ENCODE measurements at regions not wholly inside any gene's neighbourhood (a gene's known extent, or its start where the extent isn't known, plus 50 kb on each side); places are given as distances from the start of the nearest gene placed in this dataset.
"Not testable (repeated sequence)": the region's sequence is repeated elsewhere in the genome, so short reads cannot be mapped to it uniquely, and the experiment has no call there.

- no peak overlapping the region for H3K27ac Mint-ChIP-seq
- H3K9me3 Mint-ChIP-seq: peaks cover 29% of the 10 kb centered on the region
These were observed 388.8 kb upstream of the CHAC2 start for GRCh38 chr2:53378791-53379190.

DNA sequence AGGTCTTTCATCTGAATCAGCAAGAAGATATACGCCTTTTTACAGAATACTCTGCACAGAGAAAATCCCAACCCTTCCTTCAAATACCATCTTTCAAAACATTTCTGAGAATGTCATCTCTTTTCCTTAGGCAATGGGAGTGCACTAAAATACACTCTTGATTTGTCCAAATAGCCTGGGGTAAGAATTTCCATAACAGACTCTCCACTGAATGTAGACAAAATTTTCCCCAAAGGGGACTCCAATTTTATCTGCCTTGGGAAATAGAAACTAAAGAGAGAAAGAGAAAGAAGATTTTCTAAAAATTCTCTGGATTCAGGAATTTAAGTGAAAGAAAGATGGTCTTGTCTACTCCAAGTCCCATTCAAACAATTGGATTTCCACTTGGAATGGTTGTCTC is 394.5 kb upstream of the CHAC2 start:
- Mint-ChIP-seq H3K36me3 (ENCODE audit: low read depth) (no peaks in the 10 kb centered on the region), H3K27me3 (no peaks in the 10 kb centered on the region), H3K4me3 (no peak overlapping the region), H3K9me3 (peaks cover 25% of the 10 kb centered on the region), H3K27ac (no peak overlapping the region), H3K4me1 (ENCODE audit: low read depth) (no peaks in the 10 kb centered on the region)
- intact Hi-C loops (cut with micrococcal nuclease): no loop called here

More at GRCh38 chr2:53378791-53379190, 388.8 kb upstream of the CHAC2 start:
- Mint-ChIP-seq H3K4me1 (ENCODE audit: low read depth) (no peaks in the 10 kb centered on the region), H3K36me3 (ENCODE audit: low read depth) (no peaks in the 10 kb centered on the region), H3K27me3 (no peaks in the 10 kb centered on the region), H3K4me3 (no peak overlapping the region)
- intact Hi-C loops (cut with micrococcal nuclease): no loop called here

DNA sequence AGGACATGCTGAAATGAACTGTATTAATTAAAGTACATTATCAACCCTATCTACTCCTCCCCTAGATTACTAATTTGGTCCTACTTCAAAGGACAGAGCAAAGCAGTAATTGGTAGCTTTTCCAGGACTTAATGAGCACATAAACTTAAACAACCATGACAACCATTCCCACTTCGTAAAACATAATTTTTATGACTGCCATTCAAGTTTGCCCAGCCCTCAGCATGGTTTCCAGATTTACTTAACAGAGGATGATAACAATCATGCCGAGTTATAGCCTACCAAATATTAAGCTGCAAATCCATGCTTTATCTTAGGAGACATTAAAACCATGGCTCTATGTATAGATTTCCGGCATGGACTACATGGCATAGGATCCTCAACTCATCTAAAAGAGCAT is 401.1 kb upstream of the CHAC2 start:
- intact Hi-C loops (cut with micrococcal nuclease): no loop called here
- no peaks in the 10 kb centered on the region for H3K4me1 Mint-ChIP-seq (ENCODE audit: low read depth)
- no peak overlapping the region for H3K4me3 Mint-ChIP-seq
- no peak overlapping the region for H3K27ac Mint-ChIP-seq
- no peaks in the 10 kb centered on the region for H3K27me3 Mint-ChIP-seq
- peaks cover 26% of the 10 kb centered on the region for H3K9me3 Mint-ChIP-seq
- H3K36me3 Mint-ChIP-seq (ENCODE audit: low read depth): no peaks in the 10 kb centered on the region

- H3K36me3 Mint-ChIP-seq (ENCODE audit: low read depth): no peaks in the 10 kb centered on the region
- peaks cover 36% of the 10 kb centered on the region for H3K9me3 Mint-ChIP-seq
- H3K27ac Mint-ChIP-seq: no peak overlapping the region
- no peaks in the 10 kb centered on the region for H3K4me1 Mint-ChIP-seq (ENCODE audit: low read depth)
- H3K27me3 Mint-ChIP-seq: no peaks in the 10 kb centered on the region
- intact Hi-C loops (cut with micrococcal nuclease): no loop called here
- H3K4me3 Mint-ChIP-seq: no peak overlapping the region
These were observed 404.7 kb upstream of the CHAC2 start for GRCh38 chr2:53362934-53363333.

GRCh38 chr2:53356291-53356905 is 411.2 kb upstream of the CHAC2 start:
- intact Hi-C loops (cut with micrococcal nuclease): no loop called here
- H3K27me3 Mint-ChIP-seq: no peaks in the 10 kb centered on the region
- no peak overlapping the region for H3K4me3 Mint-ChIP-seq
- no peaks in the 10 kb centered on the region for H3K36me3 Mint-ChIP-seq (ENCODE audit: low read depth)
- H3K9me3 Mint-ChIP-seq: peaks cover 37% of the 10 kb centered on the region
- H3K27ac Mint-ChIP-seq: no peak overlapping the region
- H3K4me1 Mint-ChIP-seq (ENCODE audit: low read depth): no peaks in the 10 kb centered on the region

DNA sequence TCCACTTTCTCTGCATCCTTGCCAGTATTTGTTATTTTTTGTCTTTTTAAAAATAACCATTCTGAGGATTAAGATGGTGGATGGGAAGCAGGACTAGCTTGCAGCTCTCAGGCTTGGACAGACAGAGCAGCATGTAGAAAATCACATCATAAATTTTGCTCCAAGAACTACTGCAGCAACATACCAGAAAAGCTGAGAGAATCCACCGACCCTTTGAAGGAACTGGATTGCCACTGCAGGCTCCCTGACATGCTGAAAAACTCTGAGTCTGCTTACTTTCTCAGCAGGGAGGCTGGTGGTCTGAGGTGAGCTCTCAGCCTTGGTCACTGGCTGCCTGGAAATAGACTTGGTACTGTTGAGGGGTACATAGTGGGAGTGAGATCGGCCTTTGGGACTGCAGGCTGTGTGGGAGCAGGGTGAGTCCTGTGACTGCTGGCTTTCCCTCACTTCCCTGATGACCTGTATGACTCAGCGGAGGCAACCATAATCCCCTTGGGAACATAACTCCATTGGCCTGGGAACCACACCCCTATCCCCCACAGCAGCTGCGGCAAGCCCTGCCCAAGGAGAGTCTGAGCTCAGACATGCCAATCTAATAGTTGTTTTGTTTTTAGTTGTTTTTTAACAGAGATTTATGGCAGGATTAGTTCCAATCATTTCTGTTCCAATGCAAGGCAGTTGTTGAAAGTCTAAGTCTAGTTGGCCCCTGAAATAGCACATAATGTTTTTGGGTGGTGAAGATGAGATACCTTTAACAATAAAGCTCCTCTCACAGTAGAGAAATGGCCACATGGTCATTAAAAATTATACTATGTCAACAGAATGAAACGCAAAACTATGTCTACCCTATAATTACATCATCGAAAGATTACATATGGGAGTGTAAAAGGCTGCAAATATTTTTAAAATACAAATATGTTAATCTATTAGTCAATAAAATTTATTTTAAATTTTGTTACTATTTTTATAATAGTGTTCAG is 414.2 kb upstream of the CHAC2 start:
- no peaks in the 10 kb centered on the region for H3K36me3 Mint-ChIP-seq (ENCODE audit: low read depth)
- no peaks in the 10 kb centered on the region for H3K27me3 Mint-ChIP-seq
- no peak overlapping the region for H3K4me3 Mint-ChIP-seq
- no peaks in the 10 kb centered on the region for H3K4me1 Mint-ChIP-seq (ENCODE audit: low read depth)
- no peak overlapping the region for H3K27ac Mint-ChIP-seq
- H3K9me3 Mint-ChIP-seq: peaks cover 29% of the 10 kb centered on the region
- intact Hi-C loops (cut with micrococcal nuclease): no loop called here

DNA sequence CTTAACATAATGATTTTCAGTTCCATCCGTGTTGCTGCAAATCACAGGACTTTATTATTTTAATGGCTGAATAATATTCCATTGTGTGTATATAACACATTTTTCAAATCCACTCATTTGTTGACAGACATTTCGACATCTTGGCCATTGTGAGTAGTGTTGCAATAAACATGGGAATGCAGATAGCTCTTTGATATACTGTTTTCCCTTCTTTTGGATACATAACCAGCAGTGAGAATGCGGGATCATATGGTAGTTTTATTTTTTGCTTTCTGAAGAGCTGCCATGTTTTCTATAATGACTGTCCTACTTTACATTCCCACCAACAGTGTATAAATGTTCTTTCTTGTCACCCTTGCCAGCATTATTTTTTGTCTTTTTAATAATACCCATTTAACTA is 420.3 kb upstream of the CHAC2 start:
- Mint-ChIP-seq H3K36me3 (ENCODE audit: low read depth) (no peaks in the 10 kb centered on the region), H3K9me3 (no peaks in the 10 kb centered on the region), H3K4me3 (no peak overlapping the region), H3K4me1 (ENCODE audit: low read depth) (no peaks in the 10 kb centered on the region), H3K27ac (no peak overlapping the region), H3K27me3 (no peaks in the 10 kb centered on the region)
- intact Hi-C loops (cut with micrococcal nuclease): no loop called here

GRCh38 chr2:53342248-53342647 is 425.4 kb upstream of the CHAC2 start:
- H3K27me3 Mint-ChIP-seq: no peaks in the 10 kb centered on the region
- H3K9me3 Mint-ChIP-seq: no peaks in the 10 kb centered on the region
- intact Hi-C loops (cut with micrococcal nuclease): no loop called here
- no peak overlapping the region for H3K4me3 Mint-ChIP-seq
- H3K36me3 Mint-ChIP-seq (ENCODE audit: low read depth): no peaks in the 10 kb centered on the region
- H3K4me1 Mint-ChIP-seq (ENCODE audit: low read depth): no peaks in the 10 kb centered on the region
- no peak overlapping the region for H3K27ac Mint-ChIP-seq

GRCh38 chr2:53334610-53335009 is 433.0 kb upstream of the CHAC2 start:
- Mint-ChIP-seq H3K36me3 (ENCODE audit: low read depth) (no peaks in the 10 kb centered on the region), H3K9me3 (peaks cover 3% of the 10 kb centered on the region), H3K4me3 (no peak overlapping the region), H3K27me3 (no peaks in the 10 kb centered on the region), H3K27ac (no peak overlapping the region), H3K4me1 (ENCODE audit: low read depth) (no peaks in the 10 kb centered on the region)
- intact Hi-C loops (cut with micrococcal nuclease): no loop called here

DNA sequence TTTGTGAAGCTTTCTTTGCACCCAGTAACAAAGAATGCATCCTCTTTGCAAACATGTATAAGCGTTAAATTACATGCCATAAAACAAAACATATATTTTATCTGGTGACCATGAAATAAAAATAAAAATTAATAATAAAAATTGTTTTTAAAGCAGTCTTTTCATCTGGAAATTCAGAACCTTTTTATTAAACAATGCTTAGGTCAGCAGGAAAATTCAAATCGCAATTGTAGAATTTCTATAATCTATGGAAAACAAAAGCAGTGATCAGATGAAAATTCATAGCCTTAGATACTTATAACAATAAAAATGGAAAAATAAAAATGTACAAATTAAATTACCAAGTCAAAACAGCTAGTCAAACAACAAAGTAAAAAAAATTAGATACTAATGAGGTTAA is 435.9 kb upstream of the CHAC2 start:
- Mint-ChIP-seq H3K4me1 (ENCODE audit: low read depth) (no peaks in the 10 kb centered on the region), H3K4me3 (no peak overlapping the region), H3K27ac (no peak overlapping the region), H3K9me3 (peaks cover 10% of the 10 kb centered on the region), H3K36me3 (ENCODE audit: low read depth) (no peaks in the 10 kb centered on the region), H3K27me3 (no peaks in the 10 kb centered on the region)
- intact Hi-C loops (cut with micrococcal nuclease): no loop called here

- no peaks in the 10 kb centered on the region for H3K36me3 Mint-ChIP-seq (ENCODE audit: low read depth)
- peaks cover 11% of the 10 kb centered on the region for H3K9me3 Mint-ChIP-seq
- H3K27me3 Mint-ChIP-seq: no peaks in the 10 kb centered on the region
- intact Hi-C loops (cut with micrococcal nuclease): no loop called here
- no peak overlapping the region for H3K27ac Mint-ChIP-seq
- H3K4me1 Mint-ChIP-seq (ENCODE audit: low read depth): no peaks in the 10 kb centered on the region
- H3K4me3 Mint-ChIP-seq: no peak overlapping the region
These were observed 449.7 kb upstream of the CHAC2 start for GRCh38 chr2:53317861-53318260.

- Mint-ChIP-seq H3K36me3 (ENCODE audit: low read depth) (no peaks in the 10 kb centered on the region), H3K4me1 (ENCODE audit: low read depth) (no peaks in the 10 kb centered on the region), H3K9me3 (peaks cover 28% of the 10 kb centered on the region), H3K27ac (no peak overlapping the region), H3K4me3 (no peak overlapping the region), H3K27me3 (no peaks in the 10 kb centered on the region)
- intact Hi-C loops (cut with micrococcal nuclease): no loop called here
These were observed 452.5 kb upstream of the CHAC2 start for GRCh38 chr2:53315149-53315548.

DNA sequence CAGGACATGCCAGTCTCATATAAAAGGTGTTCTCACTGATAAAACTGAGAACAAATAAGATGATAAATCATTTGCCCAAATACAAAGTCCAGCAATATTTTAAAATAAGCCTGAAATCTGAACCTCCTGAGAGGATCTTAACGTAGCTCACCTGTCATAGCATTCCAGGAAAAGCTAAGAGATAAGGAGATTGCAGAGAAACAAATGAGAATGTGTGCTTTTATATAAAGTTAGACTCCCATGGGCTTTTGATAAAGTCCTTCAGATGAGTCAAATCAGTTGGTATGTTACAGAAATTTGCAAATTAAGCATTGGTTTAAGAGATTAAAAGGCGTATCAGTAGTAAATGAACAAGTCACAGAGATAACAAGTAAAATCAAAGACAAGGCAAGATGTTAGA is 452.9 kb upstream of the CHAC2 start:
- Mint-ChIP-seq H3K4me3 (no peak overlapping the region), H3K9me3 (peaks cover 28% of the 10 kb centered on the region), H3K27me3 (no peaks in the 10 kb centered on the region), H3K27ac (no peak overlapping the region), H3K4me1 (ENCODE audit: low read depth) (no peaks in the 10 kb centered on the region), H3K36me3 (ENCODE audit: low read depth) (no peaks in the 10 kb centered on the region)
- intact Hi-C loops (cut with micrococcal nuclease): no loop called here

GRCh38 chr2:53313644-53314043 is 454.0 kb upstream of the CHAC2 start:
- intact Hi-C loops (cut with micrococcal nuclease); H3K27me3 Mint-ChIP-seq; H3K36me3 Mint-ChIP-seq (ENCODE audit: low read depth); H3K4me3 Mint-ChIP-seq; H3K4me1 Mint-ChIP-seq (ENCODE audit: low read depth); H3K27ac Mint-ChIP-seq: not testable (repeated sequence)
- H3K9me3 Mint-ChIP-seq: peaks cover 28% of the 10 kb centered on the region
